ENCODE measurements at regions not wholly inside any gene's neighbourhood (a gene's known extent, or its start where the extent isn't known, plus 50 kb on each side); places are given as distances from the start of the nearest gene placed in this dataset.

GRCh38 chr2:66001538-66001937 lies 433.4 kb upstream of the MEIS1 start:
- ChIA-PET POLR2A (no interaction called here), CTCF (interaction anchor here (1.0 to 1.5 kb wide), 3 partner anchors 16 to 27 kb away, joined by 3 read pairs; no protein-coding TSS in a partner anchor)
- no peak overlapping the region for H2AFZ ChIP-seq (ENCODE audit: low read depth)
- H3K9ac ChIP-seq, result no peak overlapping the region
- H3K27ac ChIP-seq (ENCODE audit: low read depth in 2 of 2, low read length in 1 of 2), result no peak overlapping the region
- H3K4me3 ChIP-seq (ENCODE audit: low read depth in 2 of 2, low read length in 1 of 2), result no peak overlapping the region
- H3K4me1 ChIP-seq (ENCODE audit: control insufficient read depth in 1 of 2, insufficient read depth in 2 of 2, low read depth in 1 of 2, low read length in 1 of 2), result peaks cover 0 to 4% of the 10 kb centered on the region in 2 experiments; a peak in 1 of 4 replicates
- 16% methylated on average over 2 of the region's 2 CpGs for whole genome bisulfite sequencing (ENCODE audit: low lambda C conversion rate)
- no peaks in the 10 kb centered on the region for H3K79me2 ChIP-seq (ENCODE audit: insufficient read depth)
- H4K20me1 ChIP-seq (ENCODE audit: insufficient read depth), result no peaks in the 10 kb centered on the region
- DNase-seq, result no peak
- H3K4me2 ChIP-seq, result no peak overlapping the region
- no peaks in the 10 kb centered on the region for H3K27me3 ChIP-seq (ENCODE audit: insufficient read depth)
- no peaks in the 10 kb centered on the region for H3K9me3 ChIP-seq
- H3F3A ChIP-seq (replicated peaks; ENCODE audit: insufficient read depth), result no peaks in the 10 kb centered on the region
- TF ChIP-seq NRF1 (IDR thresholded peaks at IDR 0.05; ENCODE audit: low read depth, low read length) (no peak), MEF2A (IDR thresholded peaks at IDR 0.05; ENCODE audit: borderline replicate concordance, low read depth) (no peak), CHD2 (IDR thresholded peaks at IDR 0.05; ENCODE audit: low read length, partially characterized antibody) (no peak), FOSL2 (IDR thresholded peaks at IDR 0.05; ENCODE audit: borderline replicate concordance, low read depth) (no peak), YY1 (IDR thresholded peaks at IDR 0.05; ENCODE audit: low read depth) (no peak), FOXM1 (IDR thresholded peaks at IDR 0.05; ENCODE audit: low read depth) (no peak), CTCF (IDR thresholded peaks at IDR 0.05) (no peak), ELF1 (IDR thresholded peaks at IDR 0.05) (no peak), MXI1 (IDR thresholded peaks at IDR 0.05; ENCODE audit: low read depth, low read length) (no peak), MAX (IDR thresholded peaks at IDR 0.05; ENCODE audit: low read depth) (no peak), USF2 (IDR thresholded peaks at IDR 0.05; ENCODE audit: borderline replicate concordance, low read depth, low read length) (no peak), EZH2phosphoT487 (IDR thresholded peaks at IDR 0.05; ENCODE audit: borderline replicate concordance, low read depth) (no peak)
- no peaks in the 10 kb centered on the region for H3K9me2 ChIP-seq
- H3K36me3 ChIP-seq (replicated peaks in 1 of 2; ENCODE audit: control insufficient read depth in 1 of 2, insufficient read depth in 2 of 2, low read length in 1 of 2), result no peaks in the 10 kb centered on the region

- Histone ChIP-seq H4K20me1 (ENCODE audit: insufficient read depth) (no peaks in the 10 kb centered on the region), H2AFZ (ENCODE audit: low read depth) (no peak overlapping the region), H3F3A (replicated peaks; ENCODE audit: insufficient read depth) (no peaks in the 10 kb centered on the region), H3K4me1 (ENCODE audit: control insufficient read depth in 1 of 2, insufficient read depth in 2 of 2, low read depth in 1 of 2, low read length in 1 of 2) (peaks cover 0 to 4% of the 10 kb centered on the region in 2 experiments; a peak in 1 of 4 replicates), H3K27me3 (ENCODE audit: insufficient read depth) (no peaks in the 10 kb centered on the region), H3K9ac (no peak overlapping the region), H3K79me2 (ENCODE audit: insufficient read depth) (no peaks in the 10 kb centered on the region), H3K4me2 (no peak overlapping the region), H3K27ac (ENCODE audit: low read depth in 2 of 2, low read length in 1 of 2) (no peak overlapping the region), H3K9me2 (no peaks in the 10 kb centered on the region), H3K9me3 (no peaks in the 10 kb centered on the region), H3K36me3 (replicated peaks in 1 of 2; ENCODE audit: control insufficient read depth in 1 of 2, insufficient read depth in 2 of 2, low read length in 1 of 2) (no peaks in the 10 kb centered on the region), H3K4me3 (ENCODE audit: low read depth in 2 of 2, low read length in 1 of 2) (no peak overlapping the region)
- ChIA-PET CTCF (interaction anchor here (1.0 to 1.5 kb wide), 2 partner anchors 16 to 26 kb away, joined by 3 read pairs; no protein-coding TSS in a partner anchor), POLR2A (no interaction called here)
- 14% methylated on average over 1 of the region's 1 CpG for WGBS (ENCODE audit: low lambda C conversion rate)
- DNase-seq, result no peak
- TF ChIP-seq USF2 (IDR thresholded peaks at IDR 0.05; ENCODE audit: borderline replicate concordance, low read depth, low read length) (no peak), CHD2 (IDR thresholded peaks at IDR 0.05; ENCODE audit: low read length, partially characterized antibody) (no peak), RAD21 (IDR thresholded peaks at IDR 0.05; ENCODE audit: low read length) (no peak), MEF2A (IDR thresholded peaks at IDR 0.05; ENCODE audit: borderline replicate concordance, low read depth) (no peak), SMC3 (IDR thresholded peaks at IDR 0.05; ENCODE audit: low read depth, low read length) (no peak), REST (IDR thresholded peaks at IDR 0.05; ENCODE audit: low read depth, low read length) (no peak), GATA2 (CRISPR knock-in tag; IDR thresholded peaks at IDR 0.05) (no peak), FOSL2 (IDR thresholded peaks at IDR 0.05; ENCODE audit: borderline replicate concordance, low read depth) (no peak), ELF1 (IDR thresholded peaks at IDR 0.05) (no peak), NFIC (IDR thresholded peaks at IDR 0.05; ENCODE audit: borderline replicate concordance) (no peak), ZBTB33 (IDR thresholded peaks at IDR 0.05; ENCODE audit: borderline replicate concordance, low read depth) (no peak)
These were observed 434.0 kb upstream of the MEIS1 start for GRCh38 chr2:66000901-66001300.
